Activated CD4-positive, alpha-beta T cell treated with anti-CD3 and anti-CD28 coated beads, Interleukin-10, Interleukin-2, amounts not matched to agents 100 ng/mL and 50 ng/mL, durations not matched to agents 16 hours and 8 hours (primary cell): ENCODE measurements at regions not wholly inside any gene's neighbourhood (a gene's known extent, or its start where the extent isn't known, plus 50 kb on each side); places are given as distances from the start of the nearest gene placed in this dataset.
"Not testable (repeated sequence)": the region's sequence is repeated elsewhere in the genome, so short reads cannot be mapped to it uniquely, and the experiment has no call there.

Source experiments
- DNase-seq: peaks from one replicate; pipeline ENCODE4 v3.0.0-alpha.2; 2020

- not testable (repeated sequence) for DNase-seq
Observed at GRCh38 chr12:34228046-34228445, 205.8 kb downstream of the ALG10 start.

- not testable (repeated sequence) for DNase-seq
Observed at GRCh38 chr12:34229033-34229432, 206.7 kb downstream of the ALG10 start.

- no peak for DNase-seq
Observed at GRCh38 chr12:34233618-34234017, 211.3 kb downstream of the ALG10 start.

- no peak for DNase-seq
Observed at GRCh38 chr12:34236073-34236472, 213.8 kb downstream of the ALG10 start.

GRCh38 chr12:34244608-34245007 lies 222.3 kb downstream of the ALG10 start:
- DNase-seq, result no peak

GRCh38 chr12:34249271-34249670 lies 227.0 kb downstream of the ALG10 start:
- no peak for DNase-seq

GRCh38 chr12:34251879-34252278 lies 229.6 kb downstream of the ALG10 start:
- DNase-seq, result not testable (repeated sequence)

- DNase-seq, result no peak
Observed at GRCh38 chr12:34253674-34254073, 231.4 kb downstream of the ALG10 start.

- no peak for DNase-seq
Observed at GRCh38 chr12:34257093-34257492, 234.8 kb downstream of the ALG10 start.

GRCh38 chr12:34262140-34262539 lies 239.8 kb downstream of the ALG10 start:
- not testable (repeated sequence) for DNase-seq

- no peak for DNase-seq
Observed at GRCh38 chr12:34264110-34264509, 241.8 kb downstream of the ALG10 start.

GRCh38 chr12:34273703-34274102 lies 251.4 kb downstream of the ALG10 start:
- DNase-seq, result not testable (repeated sequence)

GRCh38 chr12:34275129-34275528 lies 252.8 kb downstream of the ALG10 start:
- no peak for DNase-seq

GRCh38 chr12:34286483-34286882 lies 264.2 kb downstream of the ALG10 start:
- DNase-seq, result no peak

- no peak for DNase-seq
Observed at GRCh38 chr12:34286934-34287333, 264.6 kb downstream of the ALG10 start.

- DNase-seq, result no peak
Observed at GRCh38 chr12:34287437-34287836, 265.1 kb downstream of the ALG10 start.

GRCh38 chr12:34287986-34288962 lies 266.0 kb downstream of the ALG10 start:
- no peak for DNase-seq

GRCh38 chr12:34288963-34289345 lies 266.7 kb downstream of the ALG10 start:
- DNase-seq, result no peak

- no peak for DNase-seq
Observed at GRCh38 chr12:34289431-34290380, 267.4 kb downstream of the ALG10 start.

- DNase-seq, result no peak
Observed at GRCh38 chr12:34290381-34290995, 268.2 kb downstream of the ALG10 start.

GRCh38 chr12:34291001-34291400 lies 268.7 kb downstream of the ALG10 start:
- no peak for DNase-seq

- no peak for DNase-seq
Observed at GRCh38 chr12:34291426-34291901, 269.2 kb downstream of the ALG10 start.
